SJSA1 (cell line): ENCODE measurements at regions not wholly inside any gene's neighbourhood (a gene's known extent, or its start where the extent isn't known, plus 50 kb on each side); places are given as distances from the start of the nearest gene placed in this dataset.

Experiments
- DNase-seq, 2 experiments: peaks; one replicate each; pipeline ENCODE4 v3.0.0-alpha.2; 2015 to 2020; ENCODE audit warnings: low spot score in 2 of 2, low read depth in 1 of 2
- H3K27ac ChIP-seq: fragments of 250-450 bp; sonication (Bioruptor Pico); 2 replicates; pipeline ENCODE4 v1.5.1; 2020; ENCODE audit warnings: mild to moderate bottlenecking, moderate library complexity
- H3K27me3 ChIP-seq: fragments of 250-450 bp; sonication (Bioruptor Pico); replicated peaks from 2 replicates; pipeline ENCODE4 v1.5.1; 2020; ENCODE audit warnings: mild to moderate bottlenecking, moderate library complexity
- H3K36me3 ChIP-seq: fragments of 250-450 bp; sonication (Bioruptor Pico); 2 replicates; pipeline ENCODE4 v1.5.1; 2020; ENCODE audit warnings: mild to moderate bottlenecking
- H3K4me1 ChIP-seq: fragments of 250-450 bp; sonication (Bioruptor Pico); replicated peaks from 2 replicates; pipeline ENCODE4 v1.6.1; 2021; ENCODE audit warnings: mild to moderate bottlenecking
- H3K4me3 ChIP-seq: fragments of 250-450 bp; sonication (Bioruptor Pico); 2 replicates; pipeline ENCODE4 v1.5.1; 2020; ENCODE audit warnings: mild to moderate bottlenecking
- H3K9me3 ChIP-seq: fragments of 250-450 bp; sonication (Bioruptor Pico); replicated peaks from 2 replicates; pipeline ENCODE4 v1.5.1; 2020; ENCODE audit warnings: mild to moderate bottlenecking

DNA sequence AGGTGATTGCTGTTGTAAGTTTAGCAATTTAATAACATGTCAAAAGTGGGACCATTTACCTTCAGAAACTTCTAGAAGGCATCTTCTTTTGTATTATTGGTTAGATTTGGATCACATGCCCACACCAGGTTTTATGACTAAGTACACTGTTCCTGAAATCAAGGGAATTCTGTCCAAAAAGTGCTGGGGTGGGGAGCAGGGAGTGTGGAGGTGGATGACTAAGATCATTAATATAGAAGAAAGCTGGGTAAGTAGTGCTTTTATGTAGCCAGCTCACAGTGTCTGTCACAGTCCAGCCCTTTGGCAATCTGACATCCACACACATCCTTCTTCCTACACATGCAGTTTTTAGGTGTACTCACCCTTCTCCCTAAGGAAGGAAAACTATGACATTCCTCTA, 120.0 kb downstream of the TMCO5A start:
- no peaks in the 10 kb centered on the region for H3K9me3 ChIP-seq
- H3K4me3 ChIP-seq: no peak overlapping the region
- no peak overlapping the region for H3K27ac ChIP-seq
- no peaks in the 10 kb centered on the region for H3K36me3 ChIP-seq
- no peaks in the 10 kb centered on the region for H3K27me3 ChIP-seq
- peaks cover 28% of the 10 kb centered on the region for H3K4me1 ChIP-seq
- DNase-seq: no peak

DNA sequence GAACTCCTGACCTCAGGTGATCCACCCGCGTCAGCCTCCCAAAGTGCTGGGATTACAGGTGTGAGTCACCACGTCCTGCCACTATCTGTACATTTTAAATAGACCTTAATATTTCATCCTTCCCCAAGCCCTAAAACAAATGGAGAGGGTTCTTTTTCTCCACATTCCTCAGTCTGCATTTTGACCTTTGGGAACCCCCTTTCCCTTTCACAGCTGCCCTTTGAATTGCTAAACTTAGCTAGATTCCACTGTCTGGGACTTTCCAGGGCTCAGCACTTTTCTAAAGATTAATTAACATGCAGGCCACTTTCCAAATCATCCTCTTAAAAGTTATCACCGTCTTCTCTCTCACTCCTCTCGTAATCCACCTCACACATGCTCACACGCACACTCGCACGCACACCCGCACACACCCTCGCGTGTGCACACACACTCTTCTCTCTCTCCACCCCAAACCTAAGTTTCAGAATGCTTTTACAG, 124.2 kb downstream of the TMCO5A start:
- Histone ChIP-seq H3K36me3 (no peaks in the 10 kb centered on the region), H3K4me1 (peaks cover 17% of the 10 kb centered on the region), H3K9me3 (no peaks in the 10 kb centered on the region), H3K27me3 (no peaks in the 10 kb centered on the region), H3K27ac (no peak overlapping the region), H3K4me3 (no peak overlapping the region)
- no peak for DNase-seq

DNA sequence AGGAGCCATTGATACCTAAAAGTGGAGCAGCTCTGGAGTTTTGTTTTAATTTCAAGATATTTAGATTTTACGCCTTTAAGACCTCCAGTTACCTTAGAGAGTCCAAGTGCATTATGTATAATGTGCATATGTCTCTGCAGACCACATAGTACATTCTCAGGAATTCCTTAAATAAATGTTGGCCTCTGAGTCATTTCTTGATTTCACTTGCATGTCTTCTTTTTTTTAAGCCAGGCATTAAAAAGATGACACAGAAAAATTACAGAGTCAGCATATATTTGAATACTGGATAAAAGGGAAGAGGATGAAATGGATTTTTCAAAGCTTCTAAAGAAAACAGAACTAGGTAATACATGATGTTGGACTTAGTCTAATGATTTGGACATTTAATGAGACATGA, 125.2 kb downstream of the TMCO5A start:
- H3K4me3 ChIP-seq: no peak overlapping the region
- H3K4me1 ChIP-seq: peaks cover 17% of the 10 kb centered on the region
- H3K36me3 ChIP-seq: no peaks in the 10 kb centered on the region
- no peak for DNase-seq
- H3K27ac ChIP-seq: no peak overlapping the region
- no peaks in the 10 kb centered on the region for H3K27me3 ChIP-seq
- no peaks in the 10 kb centered on the region for H3K9me3 ChIP-seq

DNA sequence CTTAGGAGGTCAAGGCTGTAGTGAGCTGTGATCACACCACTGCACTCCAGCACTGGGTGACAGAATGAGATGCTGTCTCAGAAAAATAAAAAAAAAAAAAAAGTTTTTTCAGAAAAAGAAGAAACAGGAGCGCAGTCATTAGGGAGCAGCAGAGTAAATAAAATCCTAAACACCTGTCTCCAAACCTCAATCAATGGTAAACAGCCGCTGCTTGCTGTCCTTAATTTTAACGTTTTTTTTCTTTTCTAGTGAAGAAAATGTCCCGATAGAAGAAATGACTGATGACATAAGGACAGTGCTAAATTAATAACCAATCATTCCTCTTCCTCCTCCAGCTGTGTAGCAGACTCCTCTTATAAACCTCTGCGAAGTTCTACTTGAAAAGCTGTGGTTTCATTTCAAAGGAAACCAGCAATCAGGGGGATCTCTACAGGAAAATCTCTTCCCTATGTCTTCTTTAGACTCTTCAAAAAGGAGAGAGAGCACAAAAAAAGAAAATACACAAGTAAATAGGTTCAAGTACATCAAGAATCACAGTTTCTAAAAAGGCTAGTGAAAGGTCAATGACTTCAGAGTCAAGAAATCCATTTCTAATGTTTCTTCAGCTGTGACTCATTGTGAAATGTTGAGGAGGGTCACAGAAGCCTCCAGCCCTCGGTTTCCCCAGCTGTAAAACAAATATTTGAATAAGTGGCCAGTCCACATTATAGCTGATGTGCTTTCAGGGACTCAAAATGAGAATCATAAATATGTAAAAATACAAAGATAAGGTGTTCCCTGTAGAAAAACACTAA, 127.6 kb downstream of the TMCO5A start:
- no peaks in the 10 kb centered on the region for H3K36me3 ChIP-seq
- no peaks in the 10 kb centered on the region for H3K27me3 ChIP-seq
- peaks cover 17% of the 10 kb centered on the region for H3K4me1 ChIP-seq
- no peak overlapping the region for H3K27ac ChIP-seq
- no peak for DNase-seq
- no peak overlapping the region for H3K4me3 ChIP-seq
- H3K9me3 ChIP-seq: no peaks in the 10 kb centered on the region

DNA sequence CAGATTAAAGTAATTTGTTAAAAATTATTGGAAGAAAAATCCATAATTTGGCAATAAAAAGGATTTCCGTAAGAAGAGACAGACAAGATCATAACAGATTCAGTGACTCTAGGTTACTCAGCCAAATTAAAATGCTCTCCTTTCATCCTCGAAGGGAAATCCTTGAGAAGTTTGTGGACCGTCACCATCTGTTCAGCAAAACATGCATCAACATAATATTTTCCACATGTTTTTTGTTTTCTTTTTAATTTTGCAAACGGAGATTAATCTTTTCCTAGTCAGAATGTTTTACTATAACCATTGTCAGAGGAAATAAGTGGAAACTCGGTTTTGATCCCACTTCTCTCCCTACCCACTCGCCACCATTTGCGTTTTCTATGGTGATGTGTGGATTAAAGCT, 128.3 kb downstream of the TMCO5A start:
- H3K27me3 ChIP-seq: no peaks in the 10 kb centered on the region
- H3K36me3 ChIP-seq: no peaks in the 10 kb centered on the region
- no peak for DNase-seq
- H3K4me1 ChIP-seq: peaks cover 17% of the 10 kb centered on the region
- H3K4me3 ChIP-seq: no peak overlapping the region
- H3K9me3 ChIP-seq: no peaks in the 10 kb centered on the region
- no peak overlapping the region for H3K27ac ChIP-seq

DNA sequence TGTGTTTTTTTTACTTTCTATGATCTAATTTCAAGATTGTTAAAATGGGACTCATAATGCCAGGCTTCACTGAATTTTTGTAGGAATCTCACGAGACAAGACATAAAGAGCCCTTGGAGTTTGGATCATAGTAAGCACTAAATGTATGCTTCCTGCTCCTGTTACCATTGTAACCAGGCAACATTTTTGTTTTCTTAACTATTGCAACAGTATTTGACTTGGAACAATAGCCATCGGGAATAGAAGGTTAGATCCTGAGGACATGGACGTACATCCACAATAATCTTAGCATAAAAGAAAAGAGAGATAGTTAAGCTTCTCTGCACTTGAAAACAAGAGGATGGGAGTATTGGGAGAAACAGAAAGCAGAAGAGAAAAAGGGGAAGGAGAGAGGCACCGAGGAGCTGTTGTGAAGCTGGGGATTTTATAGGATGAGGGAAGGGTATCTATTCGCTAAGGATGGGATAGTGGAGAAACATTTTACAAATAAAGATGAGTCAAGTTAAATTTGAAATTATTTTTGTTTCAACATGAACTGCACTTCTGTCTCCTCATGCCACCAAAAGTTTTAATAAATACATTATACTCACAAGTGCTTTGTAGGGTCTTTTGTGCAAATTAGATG, 131.4 kb downstream of the TMCO5A start:
- Histone ChIP-seq H3K36me3 (no peaks in the 10 kb centered on the region), H3K4me3 (no peak overlapping the region), H3K4me1 (peaks cover 15% of the 10 kb centered on the region), H3K27me3 (no peaks in the 10 kb centered on the region), H3K9me3 (no peaks in the 10 kb centered on the region), H3K27ac (no peak overlapping the region)
- no peak for DNase-seq

DNA sequence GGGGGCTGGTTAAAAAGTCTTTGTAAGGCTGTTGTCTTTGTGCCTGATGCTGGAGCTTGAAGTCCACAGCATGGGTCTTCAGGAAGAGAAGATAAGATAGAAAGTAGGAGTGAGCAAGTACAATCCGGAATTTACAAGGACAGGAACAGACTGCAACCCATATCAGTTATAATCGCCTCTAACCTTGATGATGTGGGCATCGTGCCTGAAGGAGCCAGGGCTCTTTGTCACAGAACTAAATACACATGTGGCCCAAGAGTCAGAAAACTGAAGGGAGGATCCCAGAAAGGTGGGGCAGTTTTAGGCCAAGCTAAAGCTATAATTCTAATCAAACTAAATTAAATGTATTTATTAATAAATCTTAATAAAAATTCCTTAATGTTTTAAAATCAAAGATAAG, 132.2 kb downstream of the TMCO5A start:
- Histone ChIP-seq H3K27ac (no peak overlapping the region), H3K4me1 (peaks cover 15% of the 10 kb centered on the region), H3K27me3 (no peaks in the 10 kb centered on the region), H3K4me3 (no peak overlapping the region), H3K36me3 (no peaks in the 10 kb centered on the region), H3K9me3 (no peaks in the 10 kb centered on the region)
- DNase-seq: no peak

DNA sequence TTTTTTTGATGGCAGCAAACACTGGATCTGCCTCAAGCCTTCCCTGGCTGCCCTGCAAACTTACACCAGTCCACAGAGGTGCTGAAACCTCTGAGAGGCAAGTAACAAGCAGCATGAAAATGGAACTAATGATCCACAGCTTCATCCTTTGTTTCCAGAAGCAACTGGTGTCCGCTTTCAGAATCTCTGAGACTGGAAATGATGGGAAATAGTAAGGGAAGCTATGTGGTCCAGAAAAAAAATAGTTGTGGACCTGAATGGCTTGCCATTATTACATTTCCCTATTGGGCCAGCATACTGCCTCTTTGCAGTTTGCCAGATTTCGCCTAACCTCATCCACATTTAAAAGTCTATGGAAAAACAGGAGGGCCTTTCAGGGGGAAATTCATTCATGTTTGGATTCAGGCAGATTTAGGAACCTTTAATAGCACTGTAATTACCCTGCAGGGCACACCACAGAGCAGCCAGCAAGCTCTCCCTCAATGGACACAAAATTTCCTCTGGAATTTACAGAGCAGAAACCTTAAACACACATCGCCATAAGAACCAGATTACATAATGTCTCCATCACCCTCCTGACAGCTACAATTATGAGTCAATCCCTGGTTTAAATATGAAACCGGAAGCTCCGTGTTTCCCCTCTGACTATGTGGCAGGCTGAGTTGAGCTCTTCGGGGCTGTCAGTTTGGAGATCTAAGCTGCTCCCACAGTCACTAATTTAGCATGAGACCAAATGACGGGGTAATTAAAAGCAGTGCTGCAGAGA, 134.4 kb downstream of the TMCO5A start:
- DNase-seq: peak; percentile 52 to 59
- Histone ChIP-seq H3K36me3 (no peaks in the 10 kb centered on the region), H3K27me3 (no peaks in the 10 kb centered on the region), H3K4me3 (peak overlapping the region; percentile 6), H3K27ac (peak overlapping the region; percentile 90), H3K4me1 (peaks cover 36% of the 10 kb centered on the region), H3K9me3 (no peaks in the 10 kb centered on the region)

DNA sequence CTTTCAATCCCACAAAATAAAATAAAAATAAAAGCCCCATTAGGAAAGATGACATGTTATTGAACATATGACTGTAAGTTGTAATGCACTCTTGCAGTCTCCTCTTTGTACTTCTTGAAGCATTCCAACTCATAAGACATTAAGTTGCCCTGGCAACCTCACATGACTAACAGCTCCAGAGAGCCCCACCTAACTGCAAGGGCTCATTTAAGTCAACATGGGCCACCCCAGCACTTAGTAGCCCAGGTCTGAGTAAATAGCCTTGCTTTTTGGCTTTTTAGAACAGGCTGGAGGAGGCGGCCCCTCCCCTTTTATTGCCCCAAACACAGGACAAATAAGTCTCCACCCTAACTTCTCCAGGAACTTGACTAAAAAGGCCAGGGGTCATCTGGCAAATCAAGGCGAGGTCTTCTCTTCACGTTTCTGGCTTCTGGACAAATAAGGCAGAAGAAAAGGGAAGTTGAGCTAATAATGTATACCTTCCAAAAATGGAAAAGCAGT, 135.1 kb downstream of the TMCO5A start:
- H3K4me3 ChIP-seq: peak overlapping the region; percentile 6
- peak overlapping the region; percentile 90 for H3K27ac ChIP-seq

DNA sequence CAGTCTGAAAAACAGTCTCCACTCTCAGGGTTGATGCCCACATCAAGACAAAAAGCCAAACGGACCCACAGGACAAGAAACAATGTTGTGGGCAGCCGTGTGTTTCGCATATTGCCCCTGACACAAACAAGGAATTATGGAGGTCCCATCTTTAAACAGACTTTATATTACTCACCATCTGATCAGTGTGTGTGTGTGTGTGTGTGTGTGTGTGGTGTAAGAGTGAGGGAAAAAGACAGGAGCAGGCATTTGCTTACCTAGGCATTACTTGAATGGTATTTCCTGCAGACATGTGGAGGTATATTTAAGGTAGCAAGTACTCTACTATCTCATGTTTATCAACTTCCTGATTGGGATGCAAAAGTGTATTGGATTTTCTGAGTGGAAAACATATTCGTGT, 136.3 kb downstream of the TMCO5A start:
- Histone ChIP-seq H3K9me3 (no peaks in the 10 kb centered on the region), H3K4me3 (no peak overlapping the region), H3K27ac (no peak overlapping the region), H3K4me1 (peaks cover 40% of the 10 kb centered on the region), H3K36me3 (no peaks in the 10 kb centered on the region), H3K27me3 (no peaks in the 10 kb centered on the region)
- no peak for DNase-seq

More for the DNA sequence above, 135.1 kb downstream of the TMCO5A start:
- peak; percentile 53 to 69 for DNase-seq
- Histone ChIP-seq H3K9me3 (no peaks in the 10 kb centered on the region), H3K27me3 (no peaks in the 10 kb centered on the region), H3K4me1 (peaks cover 40% of the 10 kb centered on the region), H3K36me3 (no peaks in the 10 kb centered on the region)

DNA sequence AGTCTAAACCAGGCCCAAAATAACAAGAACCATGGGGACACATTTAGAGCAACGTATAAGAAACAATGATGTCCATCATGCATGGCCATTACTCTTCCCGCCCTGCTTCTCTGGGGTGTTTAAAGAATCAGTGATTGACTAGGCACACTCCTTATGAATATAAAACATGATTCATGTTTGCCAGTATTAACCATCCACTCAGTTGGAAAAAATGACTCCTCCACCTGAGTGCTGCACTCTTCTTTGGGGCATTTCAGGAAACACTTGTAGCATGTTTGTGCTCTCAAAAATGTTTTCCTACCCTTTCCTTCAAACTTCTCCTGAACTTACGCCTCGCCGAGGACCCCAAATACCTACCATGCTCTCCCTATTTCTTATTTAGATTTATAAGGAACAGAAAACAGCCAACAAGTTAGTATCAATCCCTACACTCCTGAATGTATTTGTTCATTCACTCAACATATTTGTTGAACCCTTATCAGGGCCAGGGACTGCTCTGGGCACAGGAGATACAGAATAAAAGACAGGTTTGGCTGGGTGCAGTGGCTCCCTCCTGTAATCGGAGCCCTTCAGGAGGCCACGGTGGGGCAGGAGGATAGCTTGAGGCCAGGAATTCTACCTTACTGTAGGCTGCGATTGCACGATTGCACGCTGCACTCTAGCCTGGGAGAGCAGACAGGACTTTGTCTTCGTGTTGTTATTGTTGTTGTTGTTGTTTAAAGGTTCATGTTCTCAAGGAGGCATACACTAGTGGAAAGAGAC, 137.0 kb downstream of the TMCO5A start:
- no peaks in the 10 kb centered on the region for H3K27me3 ChIP-seq
- no peak overlapping the region for H3K4me3 ChIP-seq
- peaks cover 42% of the 10 kb centered on the region for H3K4me1 ChIP-seq
- no peaks in the 10 kb centered on the region for H3K9me3 ChIP-seq
- H3K36me3 ChIP-seq: no peaks in the 10 kb centered on the region
- H3K27ac ChIP-seq: no peak overlapping the region
- DNase-seq: no peak

DNA sequence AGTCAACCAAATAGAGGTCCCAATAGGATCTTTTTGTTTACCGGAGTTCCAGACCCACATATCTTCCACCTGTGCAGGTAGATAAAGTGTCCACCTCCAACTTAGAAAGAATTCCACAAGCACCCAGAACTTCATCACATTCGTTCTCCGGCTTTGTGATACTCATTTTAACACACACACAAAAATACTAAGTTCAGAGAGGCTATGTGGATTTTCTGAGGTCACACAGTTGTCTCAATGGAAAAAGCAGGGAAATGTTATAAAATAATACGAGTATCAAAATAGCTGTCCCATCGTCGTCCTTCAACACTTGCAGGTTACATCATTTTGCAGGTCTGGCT, 137.5 kb downstream of the TMCO5A start:
- H3K9me3 ChIP-seq: no peaks in the 10 kb centered on the region
- peak overlapping the region; percentile 86 for H3K27ac ChIP-seq
- H3K36me3 ChIP-seq: no peaks in the 10 kb centered on the region
- peaks cover 48% of the 10 kb centered on the region for H3K4me1 ChIP-seq
- H3K4me3 ChIP-seq: peak overlapping the region; percentile 40
- DNase-seq: no peak
- H3K27me3 ChIP-seq: no peaks in the 10 kb centered on the region

DNA sequence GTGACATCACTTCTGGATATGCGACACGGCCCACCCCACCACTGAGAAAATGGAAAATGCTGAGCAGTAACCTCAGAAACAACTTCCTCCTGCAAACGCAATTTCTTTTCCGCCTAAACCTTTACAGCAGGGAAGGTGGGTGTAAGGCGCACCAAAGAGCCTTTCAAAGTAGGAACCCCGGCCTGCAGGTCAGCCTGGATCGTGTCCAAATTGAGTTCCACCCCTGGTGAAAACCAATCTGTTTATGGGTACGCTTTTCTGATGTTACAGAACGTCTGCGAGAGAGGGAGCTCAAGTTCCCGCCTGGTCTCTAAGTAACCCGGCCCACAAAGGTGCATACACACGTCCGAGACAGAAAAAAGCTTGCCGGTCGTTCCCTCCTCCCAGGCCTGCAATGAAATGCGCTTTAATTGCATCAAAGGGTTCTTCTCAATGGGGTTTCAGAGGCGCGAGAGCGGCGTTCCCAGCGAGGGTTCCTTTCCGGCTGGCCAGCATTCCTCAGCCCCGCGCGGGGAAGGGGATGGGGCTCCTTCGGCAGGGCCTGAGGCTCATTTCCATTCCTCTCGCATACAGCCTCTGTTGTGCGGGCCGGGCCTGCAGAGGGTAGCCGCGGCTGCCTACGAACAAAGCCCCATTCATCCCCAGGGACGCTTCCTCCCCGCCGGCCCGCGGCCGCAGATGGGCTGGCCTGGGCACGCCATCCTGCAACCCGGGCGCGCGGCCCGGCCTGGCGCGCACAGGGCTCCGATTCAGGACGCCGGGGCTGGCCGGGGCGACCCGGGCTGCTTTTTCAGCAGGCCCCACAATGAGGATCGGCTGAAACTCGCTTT, 138.1 kb downstream of the TMCO5A start:
- DNase-seq: peak; percentile 69 to 80
- Histone ChIP-seq H3K36me3 (no peaks in the 10 kb centered on the region), H3K9me3 (no peaks in the 10 kb centered on the region), H3K27me3 (no peaks in the 10 kb centered on the region), H3K4me1 (peaks cover 54% of the 10 kb centered on the region), H3K27ac (peak overlapping the region; percentile 86), H3K4me3 (peak overlapping the region; percentile 40)
